T47D (cell line): ENCODE measurements at regions not wholly inside any gene's neighbourhood (a gene's known extent, or its start where the extent isn't known, plus 50 kb on each side); places are given as distances from the start of the nearest gene placed in this dataset.
A peak's percentile ranks its signal among the peaks of the same experiment; 100 is the strongest.

Source experiments
- DNase-seq, 2 experiments: peaks; one replicate each; pipeline versions ENCODE4 v3.0.0 to v3.0.0-alpha.2; 2011 to 2012; ENCODE audit warnings: low read depth in 1 of 2, low spot score in 1 of 2
- JUND ChIP-seq: IDR thresholded peaks from 2 replicates; pipeline ENCODE4 v1.6.1; 2012; ENCODE audit warnings: low read depth
- in situ Hi-C: cut with HindIII; loops from 2 replicates; pipeline ENCODE4 v1.10.0; 2016; ENCODE audit warnings: low sequenced_read_pairs, low pct_unique_long_range_greater_than_20kb

DNA sequence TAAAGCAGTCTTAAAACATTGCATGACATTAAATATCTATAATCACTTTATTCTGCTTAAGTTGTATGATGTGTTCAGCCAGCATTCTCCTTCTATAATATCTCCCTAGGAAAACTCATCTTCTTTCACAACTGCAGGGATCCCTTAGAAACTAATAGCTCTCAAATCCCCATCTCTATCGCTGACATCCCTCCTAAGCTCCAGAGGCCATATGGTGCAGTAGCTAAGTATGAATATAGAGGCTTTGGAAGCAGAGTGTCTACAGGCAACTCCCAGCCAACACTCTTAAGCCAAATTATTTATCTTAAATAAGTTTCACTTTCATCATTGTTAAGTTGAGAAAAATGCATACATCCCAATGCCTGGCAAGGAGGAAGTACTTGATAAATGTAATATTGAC, 349.5 kb upstream of the MIR17HG start:
- in situ Hi-C loops, result no loop called here
- no peak for TF ChIP-seq JUND
- DNase-seq, result no peak

DNA sequence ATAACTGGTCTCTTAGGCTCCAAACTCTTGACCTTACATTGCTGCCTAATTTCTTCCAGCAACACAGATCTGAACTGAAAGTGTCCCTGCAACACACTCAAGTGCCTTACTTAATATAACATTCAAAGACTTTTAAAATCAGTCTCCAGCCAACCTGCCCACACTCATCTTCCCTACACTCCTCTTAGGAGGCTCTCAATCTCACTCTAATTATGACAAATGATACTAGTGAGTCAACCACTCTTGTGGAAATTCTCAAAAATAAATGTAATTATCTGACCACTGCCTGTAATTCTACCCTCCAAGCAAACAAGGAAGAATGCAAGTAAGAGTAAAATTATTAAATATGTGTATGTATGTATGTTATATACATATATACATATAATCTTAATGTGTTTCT, 348.1 kb upstream of the MIR17HG start:
- no peak for DNase-seq
- TF ChIP-seq JUND, result no peak
- in situ Hi-C loops, result no loop called here

DNA sequence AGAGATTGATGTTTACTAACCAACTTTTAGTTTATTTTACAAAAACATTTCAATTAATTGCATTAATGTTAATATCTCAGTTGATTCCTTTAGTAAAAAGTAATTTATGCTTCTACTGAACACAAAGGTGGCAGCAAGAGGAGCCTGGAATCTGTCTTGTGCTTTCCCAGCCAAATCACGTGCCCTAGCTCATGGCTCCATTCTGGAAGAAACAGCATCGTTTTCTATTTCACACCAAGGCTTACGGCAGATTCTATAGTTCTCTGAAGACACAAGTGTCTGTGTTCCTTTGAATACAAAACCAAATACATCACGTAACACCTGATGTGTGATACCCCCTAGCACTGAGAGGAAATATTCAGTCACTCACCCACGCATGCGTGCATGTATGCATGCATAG, 346.1 kb upstream of the MIR17HG start:
- no peak for DNase-seq
- in situ Hi-C loops, result no loop called here
- TF ChIP-seq JUND, result no peak

DNA sequence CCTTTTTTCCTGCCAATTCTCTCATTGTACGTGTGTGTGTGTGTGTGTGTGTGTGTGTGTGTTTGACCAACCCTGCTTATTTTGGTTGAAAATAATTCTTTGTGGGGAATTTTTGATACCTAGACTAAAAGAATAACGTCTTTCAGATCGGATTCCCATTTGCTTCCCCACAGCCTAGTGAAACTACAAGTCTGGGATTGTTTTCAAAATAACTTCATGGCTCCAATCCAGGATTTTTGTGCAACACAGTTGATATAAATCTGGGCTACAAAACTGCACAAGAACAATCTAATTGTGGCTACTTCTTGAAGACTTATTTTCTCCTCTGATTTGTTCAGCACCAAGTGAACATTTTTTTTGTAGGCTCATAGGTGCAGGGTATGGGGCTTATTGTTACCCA, 332.8 kb upstream of the MIR17HG start:
- no peak for TF ChIP-seq JUND
- no peak for DNase-seq
- in situ Hi-C loops, result no loop called here

DNA sequence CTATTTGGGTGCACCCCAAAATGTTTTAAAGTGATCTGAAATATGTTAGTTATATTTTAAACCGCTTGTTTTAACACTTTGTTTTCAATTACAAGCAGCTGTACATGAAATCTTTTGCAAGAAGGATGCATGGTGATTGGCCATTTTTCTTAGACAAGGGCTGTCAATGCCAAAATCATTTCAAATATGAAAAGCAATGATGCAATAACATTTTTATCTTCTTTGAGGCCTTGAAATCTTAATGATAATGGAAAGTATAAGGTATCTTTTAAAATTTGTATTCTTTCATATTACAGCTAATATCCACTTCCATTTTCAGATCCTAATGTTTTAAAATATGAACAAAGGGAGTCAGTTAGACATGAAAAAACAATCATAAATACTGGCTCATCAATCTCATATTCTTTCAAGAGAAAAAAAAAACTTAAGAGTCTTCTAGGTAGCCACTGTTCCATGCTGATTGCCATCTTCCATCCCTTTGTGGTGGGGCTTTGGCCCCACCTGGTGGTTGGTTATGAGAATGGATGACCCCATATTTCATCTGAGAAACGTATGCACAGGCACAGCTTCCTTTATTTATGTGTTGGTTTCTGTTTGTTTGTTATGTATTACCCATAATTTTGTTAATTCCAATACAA, 330.3 kb upstream of the MIR17HG start:
- in situ Hi-C loops, result no loop called here
- peak; percentile 22 to 71 for DNase-seq

DNA sequence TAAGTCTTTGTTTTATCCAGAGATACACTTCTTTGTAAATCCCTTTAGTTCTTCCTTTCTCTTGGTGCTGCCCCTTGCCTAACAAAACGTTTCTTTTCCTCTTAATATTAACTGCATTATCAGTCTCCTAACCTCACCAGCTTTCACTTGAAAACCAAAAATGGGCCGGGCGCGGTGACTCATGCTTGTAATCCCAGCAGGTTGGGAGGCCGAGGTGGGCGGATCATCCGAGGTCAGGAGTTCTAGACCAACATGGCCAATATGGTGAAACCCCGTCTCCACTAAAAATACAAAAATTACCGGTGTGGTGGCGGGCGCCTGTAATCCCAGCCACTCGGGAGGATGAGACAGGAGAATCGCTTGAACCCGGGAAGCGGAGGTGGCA, 329.8 kb upstream of the MIR17HG start:
- in situ Hi-C loops, result no loop called here
- no peak for TF ChIP-seq JUND
- peak in 1 of 2 experiments; percentile 30 for DNase-seq

More for the DNA sequence above, 330.3 kb upstream of the MIR17HG start:
- no peak for TF ChIP-seq JUND

DNA sequence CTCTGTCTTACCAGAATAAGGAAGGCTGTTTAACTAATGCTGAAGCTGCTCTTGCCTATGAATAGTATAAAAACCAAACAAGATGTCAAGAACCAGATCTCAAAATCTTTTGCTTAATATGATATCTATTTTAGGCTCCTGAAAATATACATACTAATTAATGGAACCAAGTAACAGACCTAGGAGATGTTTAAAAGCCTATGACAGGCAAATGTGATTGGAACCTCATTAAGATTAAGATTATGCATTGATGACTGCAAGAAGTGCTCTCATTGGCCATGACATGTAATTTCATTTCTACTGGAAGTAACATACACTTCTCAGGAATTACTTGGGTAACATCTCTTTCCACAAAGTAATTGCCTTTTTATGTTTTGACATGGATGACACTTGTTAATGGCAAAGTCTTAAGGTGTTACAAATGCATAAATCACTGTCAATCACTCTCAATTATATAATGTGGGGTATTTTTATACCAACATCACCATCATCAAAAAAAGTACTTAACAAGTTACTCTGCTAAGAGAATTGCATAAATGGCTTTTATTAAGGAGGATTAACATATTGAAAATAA, 326.9 kb upstream of the MIR17HG start:
- DNase-seq, result no peak
- TF ChIP-seq JUND, result no peak
- in situ Hi-C loops, result no loop called here

DNA sequence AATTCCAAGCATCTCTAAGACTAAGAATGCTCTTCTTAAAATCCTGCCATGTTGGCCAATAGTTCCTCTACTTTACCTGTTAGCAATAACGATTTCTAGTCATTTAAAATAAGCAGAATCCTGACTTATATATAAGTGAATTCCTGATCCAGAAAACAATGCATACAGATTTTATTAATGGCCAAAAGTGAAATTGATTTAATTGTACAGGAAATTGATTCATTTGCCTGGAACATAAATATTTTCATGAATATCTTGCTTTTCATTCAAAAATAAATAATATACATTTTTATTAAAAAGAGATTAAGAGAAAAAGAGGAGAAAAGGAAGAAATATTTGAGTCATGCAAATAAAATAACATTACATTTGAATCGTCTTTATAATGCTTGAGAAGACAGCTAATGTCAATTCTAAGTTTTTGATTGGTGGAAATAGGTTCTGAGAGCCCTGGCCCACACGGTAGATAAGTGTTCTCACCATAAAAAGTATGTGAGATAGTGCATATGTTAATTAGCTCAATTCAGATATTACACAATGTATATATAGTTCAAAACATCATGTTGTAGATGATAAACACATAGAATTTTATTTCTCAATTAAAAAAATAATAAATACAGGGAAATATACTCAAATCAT, 323.2 kb upstream of the MIR17HG start:
- DNase-seq, result no peak
- TF ChIP-seq JUND, result no peak
- in situ Hi-C loops, result no loop called here

DNA sequence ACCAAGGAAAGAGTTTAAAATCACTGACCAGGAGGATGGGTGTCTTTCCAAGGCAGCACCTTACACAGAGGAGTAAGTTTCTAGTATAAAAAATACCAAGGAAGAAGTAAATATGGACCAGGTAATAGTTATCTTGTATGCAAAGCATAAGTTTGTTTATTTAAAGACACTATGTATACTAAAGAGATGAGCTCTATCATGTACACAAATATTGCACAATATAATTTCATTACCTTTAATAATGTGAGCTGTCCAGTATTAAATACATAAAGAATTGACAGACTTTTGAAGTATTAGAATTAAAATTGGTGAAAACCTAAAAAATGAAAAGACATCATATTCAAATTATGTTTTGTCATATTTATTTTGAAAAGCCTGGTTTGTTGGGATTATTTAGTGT, 322.0 kb upstream of the MIR17HG start:
- DNase-seq, result no peak
- in situ Hi-C loops, result no loop called here
- TF ChIP-seq JUND, result no peak

DNA sequence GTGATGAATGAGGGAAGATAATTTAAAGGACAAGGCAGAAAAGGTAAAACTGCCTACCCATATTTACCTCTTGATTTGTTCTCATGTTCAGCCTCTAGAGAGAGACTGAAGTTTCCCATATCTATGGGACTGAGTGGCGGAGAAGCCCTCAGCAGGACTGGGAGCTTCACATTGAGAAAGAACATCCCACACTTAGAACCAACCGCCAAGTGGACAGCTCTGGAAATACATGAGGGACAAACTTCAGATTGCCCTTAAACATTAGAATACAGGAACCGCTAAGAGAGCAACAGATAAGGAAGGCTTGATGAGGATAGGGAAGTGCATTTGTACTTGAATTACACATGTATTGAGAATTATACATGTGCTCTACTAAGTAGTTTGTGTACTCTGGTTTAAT, 316.0 kb upstream of the MIR17HG start:
- no peak for TF ChIP-seq JUND
- in situ Hi-C loops, result no loop called here
- peak in 1 of 2 experiments; percentile 8 for DNase-seq

DNA sequence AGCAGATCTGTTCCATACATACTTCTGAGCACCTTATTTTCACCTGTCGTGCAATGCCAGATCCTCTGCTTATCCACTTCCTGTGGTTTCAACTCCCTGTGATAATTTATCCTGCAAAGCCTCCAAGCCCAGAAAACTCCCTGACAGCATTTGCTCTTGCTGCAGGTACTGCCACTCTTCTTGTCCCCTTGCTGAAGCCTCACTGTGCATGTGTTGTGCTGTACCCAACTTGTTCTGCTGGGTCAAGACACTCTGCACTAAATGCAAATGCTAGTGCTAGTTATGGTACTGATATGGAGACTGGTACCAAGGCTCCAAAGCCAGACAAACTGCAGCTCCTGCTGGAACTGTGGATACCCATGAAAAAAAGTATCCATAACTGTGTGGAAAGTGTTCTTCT, 315.4 kb upstream of the MIR17HG start:
- TF ChIP-seq JUND, result no peak
- no peak for DNase-seq
- in situ Hi-C loops, result no loop called here

DNA sequence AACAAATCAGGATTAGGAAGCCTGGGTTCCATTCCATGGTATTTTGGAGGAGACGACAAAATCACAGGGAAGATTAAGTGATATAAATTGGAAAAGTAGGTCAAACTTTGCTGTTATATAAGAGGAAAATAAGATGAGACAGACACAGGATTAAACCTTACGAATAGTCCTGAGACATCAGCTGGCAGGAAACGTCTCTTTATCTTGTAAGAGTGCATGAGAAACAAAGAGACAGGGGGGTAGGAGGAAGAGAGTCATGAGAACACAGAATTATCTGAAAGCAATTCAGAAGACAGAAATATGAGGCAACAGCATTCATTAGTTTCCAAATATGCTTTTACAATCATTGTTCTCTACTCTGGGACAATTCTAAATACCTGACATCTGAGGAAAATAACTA, 310.6 kb upstream of the MIR17HG start:
- in situ Hi-C loops, result no loop called here
- TF ChIP-seq JUND, result no peak
- DNase-seq, result no peak

DNA sequence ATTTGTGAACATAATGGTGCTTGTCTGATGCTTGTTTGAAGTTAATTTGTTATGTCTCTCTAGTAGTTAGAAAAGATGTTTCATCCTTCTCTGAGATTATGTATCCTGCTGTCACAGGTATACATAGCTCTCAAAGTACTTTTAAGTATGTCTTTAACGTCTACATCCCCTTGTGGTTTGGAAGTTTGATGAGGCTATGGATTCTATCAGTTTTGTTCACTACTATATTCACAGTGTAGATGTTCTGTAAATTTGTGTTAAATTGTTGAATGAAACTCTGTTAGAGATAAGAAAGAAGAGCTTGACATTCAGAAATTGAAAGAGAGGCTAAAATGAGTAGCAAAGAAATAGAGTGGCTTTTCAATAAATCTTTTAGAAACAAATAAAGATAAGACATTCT, 304.6 kb upstream of the MIR17HG start:
- no peak for TF ChIP-seq JUND
- DNase-seq, result no peak
- in situ Hi-C loops, result no loop called here
